ENCODE measurements at regions not wholly inside any gene's neighbourhood (a gene's known extent, or its start where the extent isn't known, plus 50 kb on each side); places are given as distances from the start of the nearest gene placed in this dataset.

GRCh38 chr11:71118671-71119250, 133.6 kb downstream of the SHANK2 start:
- no peak for DNase-seq (ENCODE audit: low spot score in 2 of 2)
- no peaks in the 10 kb centered on the region for H3K36me3 ChIP-seq (replicated peaks)

GRCh38 chr11:71117311-71117710, 135.1 kb downstream of the SHANK2 start:
- no peaks in the 10 kb centered on the region for H3K27me3 ChIP-seq (ENCODE audit: low read depth)
- no peaks in the 10 kb centered on the region for H3K9me3 ChIP-seq
- H3K4me1 ChIP-seq = no peaks in the 10 kb centered on the region
- no peak overlapping the region for H3K4me3 ChIP-seq
- H3K36me3 ChIP-seq (replicated peaks) = no peaks in the 10 kb centered on the region
- DNase-seq (ENCODE audit: low spot score in 2 of 2) = no peak
- in situ Hi-C loops (cut with MboI; ENCODE audit: low sequenced_read_pairs) = no loop called here

More at GRCh38 chr11:71118671-71119250, 133.6 kb downstream of the SHANK2 start:
- Histone ChIP-seq H3K4me3 (no peak overlapping the region), H3K27me3 (ENCODE audit: low read depth) (no peaks in the 10 kb centered on the region), H3K9me3 (no peaks in the 10 kb centered on the region), H3K4me1 (no peaks in the 10 kb centered on the region)
- in situ Hi-C loops (cut with MboI; ENCODE audit: low sequenced_read_pairs) = no loop called here

GRCh38 chr11:71116693-71117040, 135.7 kb downstream of the SHANK2 start:
- DNase-seq (ENCODE audit: low spot score in 2 of 2) = no peak
- H3K9me3 ChIP-seq = no peaks in the 10 kb centered on the region
- H3K27me3 ChIP-seq (ENCODE audit: low read depth) = no peaks in the 10 kb centered on the region
- H3K4me3 ChIP-seq = no peak overlapping the region
- H3K36me3 ChIP-seq (replicated peaks) = no peaks in the 10 kb centered on the region
- no peaks in the 10 kb centered on the region for H3K4me1 ChIP-seq
- in situ Hi-C loops (cut with MboI; ENCODE audit: low sequenced_read_pairs) = no loop called here

- Histone ChIP-seq H3K4me3 (no peak overlapping the region), H3K9me3 (no peaks in the 10 kb centered on the region), H3K4me1 (no peaks in the 10 kb centered on the region), H3K27me3 (ENCODE audit: low read depth) (no peaks in the 10 kb centered on the region), H3K36me3 (replicated peaks) (no peaks in the 10 kb centered on the region)
- in situ Hi-C loops (cut with MboI; ENCODE audit: low sequenced_read_pairs) = no loop called here
- DNase-seq (ENCODE audit: low spot score in 2 of 2) = no peak
Measured at GRCh38 chr11:71115770-71116692, 136.3 kb downstream of the SHANK2 start.

- no peaks in the 10 kb centered on the region for H3K4me1 ChIP-seq
- no peak for DNase-seq (ENCODE audit: low spot score in 2 of 2)
- H3K4me3 ChIP-seq = no peak overlapping the region
- no peaks in the 10 kb centered on the region for H3K9me3 ChIP-seq
- no peaks in the 10 kb centered on the region for H3K36me3 ChIP-seq (replicated peaks)
- in situ Hi-C loops (cut with MboI; ENCODE audit: low sequenced_read_pairs) = no loop called here
- H3K27me3 ChIP-seq (ENCODE audit: low read depth) = no peaks in the 10 kb centered on the region
Measured at GRCh38 chr11:71114124-71114851, 138.1 kb downstream of the SHANK2 start.

GRCh38 chr11:71112990-71113389, 139.4 kb downstream of the SHANK2 start:
- H3K27me3 ChIP-seq (ENCODE audit: low read depth) = no peaks in the 10 kb centered on the region
- DNase-seq (ENCODE audit: low spot score in 2 of 2) = no peak
- no peaks in the 10 kb centered on the region for H3K36me3 ChIP-seq (replicated peaks)
- H3K4me1 ChIP-seq = no peaks in the 10 kb centered on the region
- no peak overlapping the region for H3K4me3 ChIP-seq
- in situ Hi-C loops (cut with MboI; ENCODE audit: low sequenced_read_pairs) = no loop called here
- H3K9me3 ChIP-seq = no peaks in the 10 kb centered on the region

- H3K4me3 ChIP-seq = no peak overlapping the region
- no peaks in the 10 kb centered on the region for H3K9me3 ChIP-seq
- no peak for DNase-seq (ENCODE audit: low spot score in 2 of 2)
- no peaks in the 10 kb centered on the region for H3K36me3 ChIP-seq (replicated peaks)
- no peaks in the 10 kb centered on the region for H3K4me1 ChIP-seq
- in situ Hi-C loops (cut with MboI; ENCODE audit: low sequenced_read_pairs) = no loop called here
- no peaks in the 10 kb centered on the region for H3K27me3 ChIP-seq (ENCODE audit: low read depth)
Measured at GRCh38 chr11:71112454-71112853, 139.9 kb downstream of the SHANK2 start.

- DNase-seq (ENCODE audit: low spot score in 2 of 2) = no peak
- H3K27me3 ChIP-seq (ENCODE audit: low read depth) = no peaks in the 10 kb centered on the region
- H3K9me3 ChIP-seq = no peaks in the 10 kb centered on the region
- H3K36me3 ChIP-seq (replicated peaks) = no peaks in the 10 kb centered on the region
- in situ Hi-C loops (cut with MboI; ENCODE audit: low sequenced_read_pairs) = no loop called here
- no peak overlapping the region for H3K4me3 ChIP-seq
- H3K4me1 ChIP-seq = no peaks in the 10 kb centered on the region
Measured at GRCh38 chr11:71109586-71109985, 142.8 kb downstream of the SHANK2 start.

- Histone ChIP-seq H3K4me1 (no peaks in the 10 kb centered on the region), H3K9me3 (no peaks in the 10 kb centered on the region), H3K4me3 (no peak overlapping the region), H3K27me3 (ENCODE audit: low read depth) (no peaks in the 10 kb centered on the region), H3K36me3 (replicated peaks) (no peaks in the 10 kb centered on the region)
- in situ Hi-C loops (cut with MboI; ENCODE audit: low sequenced_read_pairs) = no loop called here
- no peak for DNase-seq (ENCODE audit: low spot score in 2 of 2)
Measured at GRCh38 chr11:71109186-71109585, 143.2 kb downstream of the SHANK2 start.

- Histone ChIP-seq H3K27me3 (ENCODE audit: low read depth) (no peaks in the 10 kb centered on the region), H3K36me3 (replicated peaks) (no peaks in the 10 kb centered on the region), H3K4me3 (no peak overlapping the region), H3K4me1 (no peaks in the 10 kb centered on the region), H3K9me3 (no peaks in the 10 kb centered on the region)
- no peak for DNase-seq (ENCODE audit: low spot score in 2 of 2)
- in situ Hi-C loops (cut with MboI; ENCODE audit: low sequenced_read_pairs) = no loop called here
Measured at GRCh38 chr11:71108013-71108865, 144.1 kb downstream of the SHANK2 start.

- Histone ChIP-seq H3K4me1 (no peaks in the 10 kb centered on the region), H3K9me3 (no peaks in the 10 kb centered on the region)
- in situ Hi-C loops (cut with MboI; ENCODE audit: low sequenced_read_pairs) = no loop called here
Measured at GRCh38 chr11:71106671-71107070, 145.7 kb downstream of the SHANK2 start.

GRCh38 chr11:71103266-71103665, 149.1 kb downstream of the SHANK2 start:
- no peak for DNase-seq (ENCODE audit: low spot score in 2 of 2)
- H3K27me3 ChIP-seq (ENCODE audit: low read depth) = no peaks in the 10 kb centered on the region
- in situ Hi-C loops (cut with MboI; ENCODE audit: low sequenced_read_pairs) = no loop called here

More at GRCh38 chr11:71106671-71107070, 145.7 kb downstream of the SHANK2 start:
- Histone ChIP-seq H3K36me3 (replicated peaks) (no peaks in the 10 kb centered on the region), H3K27me3 (ENCODE audit: low read depth) (no peaks in the 10 kb centered on the region), H3K4me3 (no peak overlapping the region)
- DNase-seq (ENCODE audit: low spot score in 2 of 2) = no peak

GRCh38 chr11:71102251-71102995, 150.0 kb downstream of the SHANK2 start:
- Histone ChIP-seq H3K36me3 (replicated peaks) (no peaks in the 10 kb centered on the region), H3K4me1 (no peaks in the 10 kb centered on the region), H3K9me3 (no peaks in the 10 kb centered on the region), H3K4me3 (no peak overlapping the region), H3K27me3 (ENCODE audit: low read depth) (no peaks in the 10 kb centered on the region)
- no peak for DNase-seq (ENCODE audit: low spot score in 2 of 2)
- in situ Hi-C loops (cut with MboI; ENCODE audit: low sequenced_read_pairs) = no loop called here

More at GRCh38 chr11:71103266-71103665, 149.1 kb downstream of the SHANK2 start:
- Histone ChIP-seq H3K4me3 (no peak overlapping the region), H3K9me3 (no peaks in the 10 kb centered on the region), H3K36me3 (replicated peaks) (no peaks in the 10 kb centered on the region), H3K4me1 (no peaks in the 10 kb centered on the region)
